Nephron progenitor cell (in vitro differentiated cells): ENCODE measurements at regions not wholly inside any gene's neighbourhood (a gene's known extent, or its start where the extent isn't known, plus 50 kb on each side); places are given as distances from the start of the nearest gene placed in this dataset.

Source experiments
- DNase-seq: peaks from one replicate; pipeline ENCODE4 v3.0.0; 2021
- H3K27ac Mint-ChIP-seq: 2 replicates; pipeline ENCODE4 v1.8.0; 2021; ENCODE audit warnings: mild to moderate bottlenecking, moderate library complexity, mixed read lengths
- H3K27me3 Mint-ChIP-seq: 2 replicates; pipeline ENCODE4 v1.8.0; 2021; ENCODE audit warnings: mild to moderate bottlenecking, low read depth, mixed read lengths; ENCODE audit not compliant: poor library complexity
- H3K36me3 Mint-ChIP-seq: 2 replicates; pipeline ENCODE4 v1.8.0; 2021; ENCODE audit warnings: low read depth, mixed read lengths
- H3K4me1 Mint-ChIP-seq: 2 replicates; pipeline ENCODE4 v1.8.0; 2021; ENCODE audit warnings: mixed read lengths
- H3K4me3 Mint-ChIP-seq: 2 replicates; pipeline ENCODE4 v1.8.0; 2021; ENCODE audit warnings: mild to moderate bottlenecking, moderate library complexity, mixed read lengths
- H3K9me3 Mint-ChIP-seq: 2 replicates; pipeline ENCODE4 v1.8.0; 2021; ENCODE audit warnings: mild to moderate bottlenecking, moderate library complexity, mixed read lengths
- CTCF ChIP-seq: fragments of 200-600 bp; sonication (generic); IDR thresholded peaks from 2 replicates; pipeline ENCODE4 v1.5.0; 2021; ENCODE audit warnings: antibody characterized with exemption

GRCh38 chr6:1251198-1252155 is 60.4 kb upstream of the FOXQ1 start:
- Mint-ChIP-seq H3K4me3 (no peak overlapping the region), H3K4me1 (no peaks in the 10 kb centered on the region), H3K27ac (no peak overlapping the region), H3K27me3 (peaks cover 42% of the 10 kb centered on the region), H3K36me3 (no peaks in the 10 kb centered on the region), H3K9me3 (no peaks in the 10 kb centered on the region)
- no peak for DNase-seq
- TF ChIP-seq CTCF = no peak

- DNase-seq = no peak
Measured at GRCh38 chr6:1250489-1251197, 61.3 kb upstream of the FOXQ1 start.

GRCh38 chr6:1247894-1248293 is 64.0 kb upstream of the FOXQ1 start:
- H3K9me3 Mint-ChIP-seq = no peaks in the 10 kb centered on the region
- peaks cover 45% of the 10 kb centered on the region for H3K27me3 Mint-ChIP-seq
- TF ChIP-seq CTCF = no peak
- no peak overlapping the region for H3K4me3 Mint-ChIP-seq
- no peaks in the 10 kb centered on the region for H3K36me3 Mint-ChIP-seq
- peaks cover 9% of the 10 kb centered on the region for H3K4me1 Mint-ChIP-seq
- DNase-seq = no peak
- no peak overlapping the region for H3K27ac Mint-ChIP-seq

More at GRCh38 chr6:1250489-1251197, 61.3 kb upstream of the FOXQ1 start:
- peaks cover 45% of the 10 kb centered on the region for H3K27me3 Mint-ChIP-seq
- H3K4me3 Mint-ChIP-seq = no peak overlapping the region
- H3K9me3 Mint-ChIP-seq = no peaks in the 10 kb centered on the region
- H3K36me3 Mint-ChIP-seq = no peaks in the 10 kb centered on the region
- H3K27ac Mint-ChIP-seq = no peak overlapping the region
- no peak for TF ChIP-seq CTCF
- H3K4me1 Mint-ChIP-seq = no peaks in the 10 kb centered on the region

- TF ChIP-seq CTCF = no peak
- Mint-ChIP-seq H3K27me3 (peaks cover 45% of the 10 kb centered on the region), H3K4me3 (no peak overlapping the region), H3K9me3 (no peaks in the 10 kb centered on the region), H3K4me1 (peaks cover 9% of the 10 kb centered on the region), H3K36me3 (no peaks in the 10 kb centered on the region), H3K27ac (no peak overlapping the region)
- DNase-seq = no peak
Measured at GRCh38 chr6:1247056-1247455, 64.8 kb upstream of the FOXQ1 start.

- Mint-ChIP-seq H3K27me3 (peaks cover 42% of the 10 kb centered on the region), H3K9me3 (no peaks in the 10 kb centered on the region), H3K36me3 (no peaks in the 10 kb centered on the region), H3K4me1 (peaks cover 9% of the 10 kb centered on the region), H3K4me3 (no peak overlapping the region), H3K27ac (no peak overlapping the region)
- no peak for TF ChIP-seq CTCF
- DNase-seq = peak; percentile 13
Measured at GRCh38 chr6:1244941-1245340, 67.0 kb upstream of the FOXQ1 start.
